ENCODE measurements at regions not wholly inside any gene's neighbourhood (a gene's known extent, or its start where the extent isn't known, plus 50 kb on each side); places are given as distances from the start of the nearest gene placed in this dataset.
"Not testable (repeated sequence)": the region's sequence is repeated elsewhere in the genome, so short reads cannot be mapped to it uniquely, and the experiment has no call there.

DNA sequence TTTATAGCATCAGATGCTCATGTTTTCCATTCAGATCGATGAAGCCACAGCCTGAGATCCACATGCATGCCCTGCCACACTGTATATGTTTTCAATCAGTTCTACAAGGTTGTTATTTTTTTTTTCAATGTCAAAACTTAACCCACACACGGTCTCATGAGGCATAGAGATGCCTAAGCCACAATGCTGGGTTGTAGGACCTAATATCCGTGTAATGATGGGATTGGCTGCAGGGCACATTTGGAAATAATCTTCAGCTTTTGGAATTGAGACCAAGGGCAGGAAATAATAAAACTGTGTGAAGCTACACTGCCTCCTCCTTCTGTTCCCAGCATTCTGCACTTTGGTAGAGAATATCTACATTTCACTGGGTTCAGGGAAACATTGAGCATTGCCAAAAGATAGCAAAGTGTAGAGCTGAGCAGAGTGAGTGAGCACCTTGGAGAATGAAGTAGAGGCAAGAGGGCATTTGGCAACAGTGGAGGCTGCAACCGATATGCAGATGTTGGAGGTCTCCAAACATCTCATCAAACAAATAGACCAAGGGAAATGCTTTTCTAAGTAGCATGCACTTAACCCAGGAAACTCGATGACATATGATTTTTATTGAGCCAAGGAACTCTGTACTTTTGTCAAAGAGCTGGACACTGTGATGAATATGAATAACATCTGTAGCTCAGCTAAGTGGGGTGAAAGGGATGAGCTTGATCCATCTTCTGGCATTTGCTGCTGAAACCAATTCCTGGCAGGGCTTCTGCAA lies 176.7 kb downstream of the LYPLAL1 start:
- no peak for DNase-seq (ENCODE audit: low spot score)

DNA sequence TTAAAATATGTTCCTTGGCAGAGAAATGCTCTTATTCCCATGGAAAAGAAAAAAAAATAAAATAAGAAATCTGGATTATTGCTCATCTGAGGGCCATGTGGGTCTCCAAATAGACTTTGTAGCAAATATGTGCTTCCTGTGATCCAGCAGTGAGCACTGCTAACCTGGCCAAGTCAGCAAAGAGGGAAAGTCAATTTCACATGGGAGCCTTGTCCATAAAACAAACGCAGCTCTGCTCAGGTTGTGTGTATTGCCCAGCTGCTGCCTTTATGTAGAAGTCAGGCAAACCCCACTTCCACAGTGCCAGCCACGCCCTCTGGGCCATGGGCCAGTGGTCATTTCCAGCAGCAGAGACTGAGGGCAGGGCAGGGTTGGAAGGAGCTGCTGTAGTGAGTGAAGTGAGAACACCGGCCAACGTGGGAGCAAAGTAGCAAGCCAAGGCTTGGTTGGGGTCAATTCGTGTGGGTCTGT lies 174.3 kb downstream of the LYPLAL1 start:
- DNase-seq (ENCODE audit: low spot score): no peak

DNA sequence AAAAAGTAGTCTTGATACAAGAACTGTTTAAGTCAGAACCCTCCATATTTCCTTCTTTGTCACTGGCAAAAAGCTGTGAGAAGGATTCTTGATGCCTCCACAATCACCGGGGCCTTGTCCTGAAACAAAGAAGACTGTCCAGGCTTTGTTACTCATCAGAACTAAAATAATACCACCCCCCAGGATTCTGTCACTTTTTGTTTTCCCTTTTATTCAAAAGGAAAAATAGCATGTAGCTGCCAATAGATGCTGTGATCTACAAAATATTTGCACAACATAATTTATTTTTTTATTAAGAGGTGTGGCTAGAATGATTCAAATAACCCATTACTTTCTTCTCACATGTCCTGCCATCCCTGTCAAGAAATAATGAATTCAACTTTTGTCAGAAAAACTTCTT lies 173.7 kb downstream of the LYPLAL1 start:
- no peak for DNase-seq (ENCODE audit: low spot score)

DNA sequence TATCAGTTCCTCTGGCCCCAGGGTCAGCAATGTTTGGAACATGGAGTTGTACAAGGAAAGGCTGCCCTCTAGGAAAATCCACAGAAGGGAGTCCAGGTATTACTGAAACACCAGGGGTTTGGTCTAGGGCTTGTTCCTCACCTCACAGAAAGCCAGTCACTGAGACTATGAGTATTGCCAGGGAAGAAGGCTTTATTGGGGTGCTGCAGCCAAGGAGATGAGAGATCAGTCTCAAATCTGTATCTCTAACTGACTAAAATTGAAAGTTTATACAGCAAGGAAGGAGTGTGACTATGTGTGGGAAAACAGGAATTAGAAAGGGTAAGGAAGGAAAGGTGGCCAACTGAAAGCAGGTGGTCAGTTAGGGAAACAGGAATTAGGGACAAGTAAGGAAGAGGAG lies 172.3 kb downstream of the LYPLAL1 start:
- DNase-seq (ENCODE audit: low spot score): no peak

DNA sequence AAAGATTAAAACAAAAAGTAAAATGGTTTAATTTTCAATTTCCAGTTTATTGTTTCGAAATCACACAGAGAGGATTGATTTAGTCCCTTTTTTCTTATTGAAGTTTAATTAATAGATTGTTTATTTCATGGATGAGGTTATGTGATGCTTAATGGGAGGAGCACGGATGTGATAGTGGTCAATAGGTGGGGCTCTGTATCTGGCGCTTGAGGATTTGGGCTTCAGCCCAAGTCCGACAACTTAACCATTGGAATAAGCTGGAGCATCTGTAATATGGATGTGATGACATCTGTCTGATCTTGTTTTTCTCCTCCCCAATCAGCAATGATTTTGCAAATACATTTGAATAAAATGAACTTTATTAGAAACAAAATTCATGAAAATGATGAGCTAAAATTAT lies 169.2 kb downstream of the LYPLAL1 start:
- DNase-seq (ENCODE audit: low spot score): no peak

DNA sequence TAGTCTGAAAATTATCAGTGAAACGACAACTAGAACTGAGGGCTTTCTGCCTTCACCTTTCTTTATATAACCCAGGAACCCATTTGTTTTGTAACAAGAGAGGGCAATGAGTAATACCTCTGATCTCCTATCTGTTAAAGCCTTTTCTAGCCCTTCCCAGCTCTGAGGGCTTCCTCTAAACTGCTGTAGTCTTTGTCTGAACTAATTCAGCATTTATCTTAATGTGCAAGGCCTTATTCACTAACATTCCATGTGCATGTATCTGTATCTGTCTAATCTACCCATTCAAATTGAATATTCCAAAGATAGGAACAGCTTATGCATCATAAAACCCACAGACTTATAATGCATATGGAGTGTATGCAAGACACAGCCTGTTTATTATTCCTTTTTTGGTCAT lies 167.1 kb downstream of the LYPLAL1 start:
- DNase-seq (ENCODE audit: low spot score): no peak

DNA sequence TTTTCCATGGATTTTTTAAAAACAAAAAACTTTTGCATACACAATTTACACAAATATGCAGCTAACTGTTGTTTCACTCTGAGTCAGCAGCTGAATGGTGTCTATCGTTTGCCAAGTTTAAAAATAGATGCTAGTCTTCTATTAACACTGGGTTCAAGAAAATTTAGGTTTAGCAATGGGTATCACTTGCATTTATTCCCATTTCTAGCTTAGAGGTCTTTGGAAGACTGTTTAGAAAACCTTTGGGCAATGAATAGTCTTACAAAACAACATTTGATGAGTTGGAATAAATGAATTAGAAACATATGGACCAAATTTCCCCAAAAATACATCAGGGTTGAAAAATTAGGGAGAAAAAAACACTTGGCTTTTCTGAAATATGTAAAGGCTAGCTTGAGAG lies 165.8 kb downstream of the LYPLAL1 start:
- no peak for DNase-seq (ENCODE audit: low spot score)

DNA sequence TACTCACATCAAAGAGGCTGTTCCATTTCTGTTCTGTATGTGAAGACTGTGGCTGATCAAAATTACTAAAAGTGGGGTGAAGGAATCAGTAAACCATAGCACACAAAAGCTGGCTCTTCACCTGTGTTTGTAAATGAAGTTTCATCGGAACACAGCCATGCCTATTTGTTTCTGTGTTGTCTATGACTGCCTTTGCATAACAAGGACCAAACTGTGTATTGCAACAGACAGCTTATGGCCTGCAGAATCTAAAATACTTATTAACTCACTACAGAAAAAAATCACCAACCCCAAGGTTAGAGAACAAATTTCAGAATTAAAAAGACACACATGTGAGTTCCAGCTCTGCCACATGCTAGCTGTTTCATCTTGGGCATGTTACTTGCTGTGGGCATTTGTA lies 163.9 kb downstream of the LYPLAL1 start:
- no peak for DNase-seq (ENCODE audit: low spot score)

DNA sequence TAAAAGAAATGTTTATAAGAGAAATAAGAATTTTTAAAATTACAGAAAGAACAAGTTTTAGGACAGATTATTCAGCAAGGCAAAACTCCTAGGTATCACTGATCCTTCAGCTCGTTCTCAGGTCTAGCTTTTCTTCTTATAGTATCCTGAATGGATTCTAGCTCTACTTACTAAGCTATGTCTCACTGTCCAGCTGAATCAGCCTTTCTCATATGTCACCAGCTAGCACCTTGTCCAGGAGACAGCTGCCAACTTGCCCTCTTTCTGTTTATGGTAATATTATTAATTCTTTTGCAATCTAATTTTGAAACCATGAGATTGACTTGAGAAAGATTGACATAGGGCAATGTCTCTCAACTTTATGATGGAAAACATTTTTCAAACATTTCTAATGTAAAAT lies 159.9 kb downstream of the LYPLAL1 start:
- DNase-seq (ENCODE audit: low spot score): no peak

DNA sequence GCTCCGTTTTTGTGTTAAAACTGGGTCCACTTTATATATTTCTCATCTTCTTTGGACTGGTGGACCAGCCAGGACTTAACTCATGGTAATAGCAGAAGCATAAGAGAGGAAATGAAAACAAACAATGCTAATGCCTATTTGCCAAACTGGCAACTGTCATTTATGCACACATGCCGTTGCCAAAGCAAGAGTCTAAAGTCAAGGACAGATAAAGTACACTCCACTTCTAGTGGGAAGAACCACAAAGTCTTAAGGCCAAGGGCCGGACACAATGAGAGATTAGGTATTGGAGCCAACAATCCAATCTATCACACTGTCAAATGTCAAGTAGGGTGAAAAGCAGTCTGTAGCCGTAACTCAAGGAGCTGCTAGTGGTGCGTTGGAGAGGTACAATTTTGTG lies 157.7 kb downstream of the LYPLAL1 start:
- no peak for DNase-seq (ENCODE audit: low spot score)

DNA sequence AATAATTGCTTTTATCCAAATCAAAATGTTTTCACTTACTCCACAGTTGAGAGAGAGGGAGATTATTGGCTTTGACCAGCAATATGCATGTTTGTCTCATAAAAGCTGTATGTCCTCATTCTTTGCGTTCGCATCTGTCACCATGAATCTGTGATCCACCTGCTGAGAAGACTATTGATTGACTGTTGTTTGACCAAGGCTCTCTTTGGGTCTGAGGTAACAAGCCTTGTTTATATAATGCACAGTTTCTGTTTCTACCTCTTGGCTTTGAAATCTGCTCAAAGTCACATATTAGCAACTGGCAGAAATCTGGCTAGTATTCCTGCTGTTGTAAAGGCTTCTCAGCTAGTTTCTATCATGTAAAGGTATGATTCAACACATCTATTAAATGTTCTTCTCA lies 157.0 kb downstream of the LYPLAL1 start:
- no peak for DNase-seq (ENCODE audit: low spot score)

DNA sequence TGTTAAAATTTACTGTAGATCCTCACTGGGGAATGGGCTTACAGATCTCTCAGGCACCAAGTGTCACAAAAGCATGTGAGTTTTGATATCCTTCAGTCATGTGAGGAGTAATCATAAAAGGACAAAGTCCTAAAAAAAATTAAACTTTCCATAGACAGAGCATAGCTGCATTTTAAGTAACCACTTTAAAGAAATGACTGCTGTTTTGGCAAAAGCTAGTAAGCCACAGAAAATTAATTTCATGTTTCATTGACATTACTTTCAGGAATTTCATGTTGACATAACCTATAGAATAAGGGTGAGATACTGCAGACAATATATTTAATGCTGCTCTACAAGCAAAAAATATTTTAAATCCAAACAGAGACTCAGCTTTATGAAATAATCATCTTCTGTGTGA lies 156.3 kb downstream of the LYPLAL1 start:
- DNase-seq (ENCODE audit: low spot score): no peak

DNA sequence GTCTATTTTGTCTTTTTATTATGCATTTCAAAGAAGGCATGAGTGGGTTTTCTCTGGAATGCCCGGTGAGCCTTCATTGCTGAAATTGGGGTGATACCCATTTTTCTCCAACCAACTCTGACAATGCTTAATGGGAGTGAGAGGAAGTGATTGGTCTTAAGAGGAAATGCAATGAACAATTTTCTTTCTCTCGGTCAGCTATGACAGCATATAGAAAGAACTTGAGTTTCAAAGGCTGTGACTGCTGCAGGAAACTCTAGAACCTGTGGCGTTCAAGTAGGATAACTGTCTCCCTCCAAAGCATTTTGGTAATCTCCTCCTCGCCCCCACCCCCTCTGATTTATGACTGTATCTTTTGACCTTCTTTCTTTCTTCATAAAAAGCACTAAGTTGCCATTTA lies 155.9 kb downstream of the LYPLAL1 start:
- DNase-seq (ENCODE audit: low spot score): peak; percentile 84

DNA sequence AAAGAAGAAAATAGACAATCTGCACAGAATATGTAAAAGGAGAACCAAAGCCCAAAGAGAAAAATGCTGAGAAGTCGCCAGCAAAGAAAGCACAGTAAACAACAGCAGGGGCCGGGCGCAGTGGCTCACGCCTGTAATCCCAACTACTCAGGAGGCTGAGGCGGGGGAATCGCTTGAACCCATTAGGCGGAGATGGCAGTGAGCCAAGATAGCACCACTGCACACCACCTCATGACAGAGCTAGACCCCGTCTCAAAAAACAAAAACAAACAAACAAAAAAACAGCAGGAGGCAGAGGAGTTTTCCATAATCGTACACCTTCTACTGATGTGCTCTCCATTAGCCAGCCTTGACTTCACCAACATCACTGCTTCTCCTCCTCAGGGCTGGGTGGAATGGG lies 153.2 kb downstream of the LYPLAL1 start:
- DNase-seq (ENCODE audit: low spot score): no peak

DNA sequence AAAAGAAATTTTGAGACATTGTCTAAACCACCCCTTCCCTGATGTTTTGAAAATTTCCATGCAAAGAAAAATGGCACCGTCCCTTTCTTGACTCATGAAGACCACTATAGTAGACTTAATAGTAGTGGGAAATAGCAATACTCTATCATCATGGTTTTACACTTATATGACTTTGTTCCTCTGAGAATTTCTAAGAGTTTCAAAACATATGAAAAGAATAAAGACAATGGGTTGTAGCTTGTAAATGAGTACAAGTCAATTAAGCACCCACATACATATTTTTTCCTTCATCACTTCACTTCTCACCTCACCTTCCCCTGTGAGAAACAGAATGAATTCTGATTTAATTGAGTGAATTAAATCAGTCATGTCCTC lies 151.7 kb downstream of the LYPLAL1 start:
- DNase-seq (ENCODE audit: low spot score): no peak

DNA sequence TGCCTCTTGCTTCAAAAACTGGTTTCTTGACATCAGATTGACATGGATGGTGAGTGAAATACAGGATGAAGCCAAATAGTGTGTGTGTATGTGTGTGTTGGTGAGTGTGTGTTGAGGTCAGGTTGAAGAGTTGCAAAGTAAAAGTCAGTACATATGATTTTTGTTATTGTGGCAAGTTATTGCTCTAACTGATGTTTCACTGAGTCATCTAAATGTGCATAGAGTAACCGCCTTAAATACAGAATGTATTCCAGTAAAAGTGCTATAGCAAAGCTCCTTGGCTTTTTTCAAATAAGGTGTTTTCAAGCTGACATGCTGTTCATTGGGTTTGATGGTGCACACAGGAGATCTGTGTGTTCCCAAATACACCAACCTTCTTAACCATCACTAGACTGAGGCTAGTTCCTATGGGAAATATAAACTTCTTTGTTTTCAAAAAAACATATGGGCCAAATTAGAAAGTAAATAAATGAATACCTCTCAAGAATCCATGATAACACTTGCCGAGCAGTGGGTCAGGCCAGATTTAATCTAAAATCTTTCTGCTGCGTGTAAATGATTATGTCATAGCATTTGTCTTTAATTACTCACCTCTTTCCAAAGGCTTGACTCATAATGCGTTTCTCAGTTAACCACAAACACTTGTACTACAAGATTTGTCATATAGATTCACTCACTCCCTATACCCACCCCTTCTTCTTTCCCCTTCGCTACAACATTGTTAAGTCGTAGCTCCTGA lies 151.1 kb downstream of the LYPLAL1 start:
- DNase-seq (ENCODE audit: low spot score): peak; percentile 53

DNA sequence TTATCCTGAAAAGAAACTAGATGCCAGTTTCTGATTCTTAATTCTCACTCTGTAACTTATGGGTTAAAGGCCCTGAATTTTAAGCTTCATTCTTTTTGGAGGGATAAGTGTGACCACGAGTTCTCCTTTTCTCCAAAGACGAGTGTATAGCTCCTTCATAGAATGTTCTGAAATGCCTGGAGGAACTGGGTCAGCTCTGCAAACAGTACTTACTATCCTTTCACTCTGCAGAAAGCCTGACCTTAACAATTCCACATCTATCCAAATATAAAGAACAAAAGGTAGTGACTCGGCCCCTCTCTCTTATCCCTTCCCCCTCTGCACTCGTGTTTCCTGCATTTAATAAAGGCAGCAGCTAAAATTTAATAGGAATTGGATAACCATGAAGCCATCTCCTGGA lies 150.5 kb downstream of the LYPLAL1 start:
- no peak for DNase-seq (ENCODE audit: low spot score)

DNA sequence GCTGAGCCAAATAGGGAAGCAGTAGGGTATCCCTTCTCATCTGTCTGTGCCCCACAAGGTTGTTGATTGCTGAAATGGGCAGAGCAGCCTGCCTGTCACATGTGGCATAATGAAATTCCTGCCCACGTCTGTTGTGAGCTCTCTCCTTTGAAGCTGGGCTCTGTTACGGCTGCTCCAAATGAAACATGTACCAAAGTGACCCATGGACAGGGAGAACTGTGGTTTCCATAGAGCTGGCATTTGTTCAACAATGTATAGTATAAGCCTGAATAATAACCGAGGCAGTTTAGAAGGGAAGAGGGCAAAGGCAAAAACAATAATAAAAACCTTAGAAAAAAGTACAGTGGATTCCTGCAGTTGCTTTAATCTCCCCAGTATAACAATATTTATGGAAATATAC lies 149.7 kb downstream of the LYPLAL1 start:
- DNase-seq (ENCODE audit: low spot score): no peak

DNA sequence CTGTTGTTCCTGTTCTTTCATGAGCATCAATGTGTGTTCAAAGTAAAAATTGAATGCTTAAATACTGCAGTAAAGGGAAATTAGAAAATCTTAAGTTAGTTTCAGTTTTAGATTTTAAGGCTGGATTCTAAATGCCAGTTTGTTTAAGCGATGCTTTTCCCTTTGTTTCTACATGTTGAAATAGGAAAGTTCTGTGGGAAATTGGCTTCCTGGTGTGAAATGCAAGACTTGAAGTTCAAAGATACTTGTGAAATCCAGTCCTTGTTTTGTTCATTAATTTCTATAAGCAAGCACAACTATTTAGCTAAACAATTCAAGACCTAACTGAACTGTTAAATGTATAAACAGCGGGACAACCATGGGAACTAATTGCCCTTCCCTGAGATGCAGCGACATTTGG lies 149.1 kb downstream of the LYPLAL1 start:
- DNase-seq (ENCODE audit: low spot score): no peak

DNA sequence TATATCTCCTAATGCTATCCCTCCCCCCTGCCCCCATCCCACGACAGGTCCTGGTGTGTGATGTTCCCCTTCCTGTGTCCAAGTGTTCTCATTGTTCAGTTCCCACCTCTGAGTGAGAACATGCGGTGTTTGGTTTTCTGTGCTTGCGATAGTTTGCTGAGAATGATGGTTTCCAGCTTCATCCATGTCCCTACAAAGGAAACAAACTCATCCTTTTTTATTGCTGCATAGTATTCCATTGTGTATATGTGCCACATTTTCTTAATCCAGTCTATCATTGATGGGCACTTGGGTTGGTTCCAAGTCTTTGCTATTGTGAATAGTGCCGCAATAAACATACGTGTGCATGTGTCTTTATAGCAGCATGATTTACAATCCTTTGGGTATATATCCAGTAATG lies 146.9 kb downstream of the LYPLAL1 start:
- not testable (repeated sequence) for DNase-seq (ENCODE audit: low spot score)

DNA sequence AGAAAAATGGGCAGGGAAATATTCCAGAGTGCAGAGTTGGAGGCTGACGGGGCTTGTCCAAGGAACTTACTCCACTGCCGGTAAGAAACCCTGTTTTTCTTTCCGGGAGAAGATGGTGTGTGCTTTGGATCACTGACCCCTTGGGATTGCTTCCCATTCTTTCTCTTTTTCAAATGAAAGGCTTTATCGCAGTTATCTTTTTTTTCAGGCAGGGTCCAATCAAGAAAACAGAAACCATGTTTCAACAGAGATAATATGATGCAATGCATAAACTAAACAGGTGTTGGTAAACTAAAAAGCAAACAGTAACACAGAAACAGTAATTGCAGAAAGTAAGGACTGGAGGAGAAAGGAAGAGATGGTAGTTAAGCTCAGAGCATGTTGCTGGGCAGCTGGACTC lies 145.1 kb downstream of the LYPLAL1 start:
- no peak for DNase-seq (ENCODE audit: low spot score)

DNA sequence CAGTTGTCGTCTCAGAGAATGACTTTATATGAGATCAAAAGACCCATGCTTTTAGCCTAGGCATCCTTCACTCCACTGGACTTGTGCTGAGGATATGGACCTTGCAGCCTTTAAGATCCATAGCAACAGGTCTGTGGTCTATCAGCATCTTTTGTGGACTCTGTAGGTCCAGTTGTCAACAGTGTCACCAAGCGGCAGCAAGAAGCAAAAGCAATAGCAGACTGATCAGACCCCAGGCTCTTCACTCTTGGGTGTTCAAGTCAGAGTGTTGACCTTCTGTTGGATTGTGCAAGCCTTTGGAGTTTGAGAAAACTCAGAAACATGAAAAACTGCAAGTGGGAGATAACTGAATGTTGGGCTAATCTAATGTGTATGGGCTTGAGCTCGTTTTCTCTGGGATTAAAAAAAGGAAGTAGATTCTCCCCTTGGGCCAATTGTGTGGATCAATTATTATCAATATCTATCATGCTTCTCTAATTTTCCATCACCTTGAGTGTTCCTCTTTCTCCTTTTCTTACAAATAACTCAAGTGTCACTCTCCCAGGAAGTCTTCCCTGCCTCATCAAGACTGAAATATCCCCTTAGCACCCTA lies 144.2 kb downstream of the LYPLAL1 start:
- no peak for DNase-seq (ENCODE audit: low spot score)

DNA sequence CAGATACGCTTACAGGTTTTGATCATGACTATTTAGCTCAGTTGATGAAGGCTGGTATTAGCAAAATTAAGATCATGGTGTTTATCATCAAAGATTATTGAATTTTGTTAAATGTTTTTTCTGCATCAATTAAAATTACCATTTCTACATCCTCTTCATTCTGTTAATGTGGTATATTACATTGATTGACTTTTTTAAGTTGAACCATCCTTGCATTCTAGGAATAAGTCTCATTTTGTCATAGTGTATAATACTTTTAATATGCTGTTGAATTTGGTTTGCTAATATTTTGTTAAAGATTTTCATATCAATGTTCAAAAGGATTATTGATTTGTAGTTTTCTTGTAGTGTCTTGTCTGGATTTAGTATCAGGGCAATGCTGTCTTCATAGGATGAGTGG lies 142.4 kb downstream of the LYPLAL1 start:
- DNase-seq (ENCODE audit: low spot score): no peak

Measured in kidney capillary endothelial cell (primary cell).